ENCODE measurements at regions not wholly inside any gene's neighbourhood (a gene's known extent, or its start where the extent isn't known, plus 50 kb on each side); places are given as distances from the start of the nearest gene placed in this dataset.

DNA sequence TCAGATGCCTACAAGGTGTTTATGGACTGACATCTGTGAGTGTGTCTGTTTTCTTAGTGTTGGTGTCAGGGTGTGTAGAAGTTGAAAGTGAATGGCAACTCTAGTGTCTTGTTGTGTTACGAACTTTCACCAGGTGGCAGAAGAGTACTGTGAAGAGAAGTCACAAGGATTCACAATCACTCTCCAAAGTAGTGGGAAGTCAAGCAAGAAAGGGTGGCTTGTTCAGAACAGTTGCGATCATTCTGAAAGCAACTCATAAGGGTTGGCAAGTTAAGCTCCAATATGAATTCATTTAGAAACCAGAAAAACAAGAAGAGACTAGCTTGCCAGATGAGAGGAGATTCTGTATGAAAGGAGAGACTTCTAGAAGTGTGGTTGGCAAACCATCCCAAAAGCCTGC lies 86.1 kb downstream of the FASLG start:
- TF ChIP-seq EZH2 (IDR thresholded peaks at IDR 0.05), result no peak
- TF ChIP-seq POLR2AphosphoS5 (IDR thresholded peaks at IDR 0.05; ENCODE audit: borderline replicate concordance, low read depth, low read length), result no peak
- TF ChIP-seq FOXP2 (optimal IDR thresholded peaks at IDR 0.05; ENCODE audit: control extremely low read depth, extremely low read length, insufficient read depth), result no peak

All from SK-N-MC (cell line).